ENCODE measurements at regions not wholly inside any gene's neighbourhood (a gene's known extent, or its start where the extent isn't known, plus 50 kb on each side); places are given as distances from the start of the nearest gene placed in this dataset.
"Not testable (repeated sequence)": the region's sequence is repeated elsewhere in the genome, so short reads cannot be mapped to it uniquely, and the experiment has no call there.

DNA sequence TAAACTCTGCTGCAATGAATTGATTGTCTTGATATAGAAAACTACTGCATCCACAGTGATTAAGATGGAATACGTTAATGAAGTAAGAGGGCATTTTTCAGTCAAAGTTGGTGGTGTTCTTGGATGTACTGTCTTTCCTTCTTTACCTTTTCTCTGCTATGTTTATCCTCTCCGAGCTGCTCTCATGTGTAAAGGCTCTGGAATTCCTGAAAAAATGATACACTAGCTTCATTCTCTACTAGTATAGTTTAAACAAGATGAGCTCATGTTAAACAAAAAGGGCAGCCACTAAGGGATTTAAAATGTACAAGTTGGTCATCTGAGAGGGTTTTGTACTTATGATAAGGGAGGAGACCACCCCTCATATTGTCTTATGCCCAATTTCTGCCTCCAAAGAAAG is 504.6 kb upstream of the NECTIN3 start:
- no peak for DNase-seq

DNA sequence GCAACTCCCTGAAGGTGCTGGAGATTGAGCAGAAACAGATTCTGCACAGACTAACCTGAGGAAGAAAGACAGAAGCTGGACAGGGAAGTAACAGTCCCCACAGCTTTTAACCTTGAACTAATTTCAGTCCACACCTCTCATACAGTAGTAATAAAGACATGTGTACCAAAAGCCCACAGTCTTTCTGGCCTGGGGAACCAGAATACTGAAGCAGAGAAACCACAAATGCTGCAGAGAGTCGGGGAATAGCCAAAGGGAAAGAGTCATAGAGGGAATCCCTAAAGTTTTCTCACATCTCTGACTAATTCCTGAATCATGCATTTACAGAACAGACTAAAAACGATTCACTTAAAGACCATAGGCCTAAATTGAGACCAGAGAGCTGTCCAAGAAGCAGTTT is 503.4 kb upstream of the NECTIN3 start:
- DNase-seq = no peak

- DNase-seq = no peak
Measured at GRCh38 chr3:110569073-110569472, 502.5 kb upstream of the NECTIN3 start.

DNA sequence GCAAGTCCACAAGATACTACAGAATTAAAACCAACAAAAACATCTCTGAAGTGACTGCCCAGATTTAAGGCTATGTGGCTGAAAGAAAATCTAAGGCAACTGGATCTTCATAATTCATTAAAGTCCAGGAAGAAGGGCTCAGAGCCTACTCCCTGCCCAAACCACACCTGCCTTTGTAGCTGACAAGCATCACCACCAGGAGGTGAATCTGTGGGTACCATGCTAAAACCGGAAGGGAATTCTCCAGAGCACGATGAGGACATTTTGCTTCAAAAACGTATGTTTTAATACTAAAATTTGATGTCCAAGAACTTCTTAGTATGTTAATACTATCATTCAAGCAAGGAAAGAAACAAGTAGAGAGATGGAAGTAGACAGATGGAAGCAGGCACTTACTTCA is 495.9 kb upstream of the NECTIN3 start:
- DNase-seq = no peak

- no peak for DNase-seq
Measured at GRCh38 chr3:110576960-110577359, 494.7 kb upstream of the NECTIN3 start.

DNA sequence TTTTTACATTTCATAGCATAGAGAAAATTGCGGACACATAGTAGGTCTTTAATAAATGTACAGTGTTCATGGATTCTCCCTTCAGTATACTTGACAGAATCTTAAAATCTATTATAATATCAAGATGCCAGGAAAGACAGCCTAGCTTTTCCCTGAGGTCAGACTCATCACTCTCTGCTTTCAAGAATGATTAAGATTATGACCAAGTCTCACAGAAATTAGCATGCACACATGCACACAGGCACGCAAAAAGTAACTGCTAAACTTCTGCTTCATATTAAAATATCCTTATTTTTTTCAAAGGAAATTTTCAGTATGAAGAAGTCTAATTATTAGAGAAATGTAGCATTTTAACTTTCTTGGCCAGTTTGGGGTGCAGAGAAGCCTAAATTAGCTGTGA is 493.8 kb upstream of the NECTIN3 start:
- DNase-seq = no peak

GRCh38 chr3:110579840-110580550 is 491.6 kb upstream of the NECTIN3 start:
- DNase-seq = no peak

- DNase-seq = no peak
Measured at GRCh38 chr3:110583373-110583935, 488.2 kb upstream of the NECTIN3 start.

DNA sequence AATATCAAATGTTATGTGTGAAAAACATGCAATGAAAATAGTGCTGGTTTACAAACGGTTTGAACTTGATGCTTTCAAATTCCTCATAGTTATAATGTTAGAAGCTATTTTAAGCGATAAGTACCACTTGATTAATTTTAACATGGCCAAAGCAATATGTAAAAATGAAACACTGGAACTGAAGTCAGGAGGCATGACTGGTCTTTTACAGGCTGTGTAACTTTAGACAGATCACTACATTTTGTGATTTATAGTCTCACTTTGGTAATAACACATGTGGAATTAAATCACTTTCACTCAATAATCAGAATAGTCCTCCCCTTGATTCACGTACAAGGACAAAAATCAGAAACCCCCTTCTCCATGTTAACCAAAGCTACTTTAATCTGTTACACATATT is 482.7 kb upstream of the NECTIN3 start:
- DNase-seq = no peak

GRCh38 chr3:110589341-110589740 is 482.3 kb upstream of the NECTIN3 start:
- DNase-seq = no peak

GRCh38 chr3:110593749-110594148 is 477.9 kb upstream of the NECTIN3 start:
- DNase-seq = no peak

DNA sequence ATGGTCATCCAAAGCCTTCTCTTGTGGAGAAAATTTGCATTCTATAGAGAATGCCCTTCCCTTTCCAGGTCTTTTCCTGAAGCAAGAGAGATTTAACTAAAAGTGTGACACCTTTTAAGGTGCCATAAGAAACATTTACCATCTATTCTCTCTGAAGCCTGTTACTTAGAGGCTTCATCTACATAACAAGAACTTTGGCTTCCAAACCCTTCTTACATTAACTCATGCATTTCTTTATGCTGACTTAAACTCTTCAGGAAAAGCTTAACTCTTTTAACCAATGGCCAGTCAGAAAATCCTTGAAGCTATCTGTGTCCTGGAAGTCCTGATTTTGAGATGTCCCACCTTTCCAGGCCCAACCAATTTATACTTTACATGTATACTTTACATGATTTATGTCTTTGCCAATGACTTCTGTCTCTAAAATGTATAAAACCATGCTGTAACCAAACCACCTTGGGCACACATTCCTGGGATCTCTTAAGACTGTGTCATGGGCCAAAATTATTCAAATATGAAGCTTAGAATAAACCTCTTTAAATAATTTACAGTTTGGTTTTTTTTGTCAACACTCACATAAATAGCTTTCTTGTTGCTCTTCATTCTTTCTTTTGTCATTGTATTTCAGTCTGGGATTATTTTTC is 472.6 kb upstream of the NECTIN3 start:
- DNase-seq = no peak

- no peak for DNase-seq
Measured at GRCh38 chr3:110608566-110608965, 463.1 kb upstream of the NECTIN3 start.

- DNase-seq = no peak
Measured at GRCh38 chr3:110612045-110612444, 459.6 kb upstream of the NECTIN3 start.

GRCh38 chr3:110614186-110614585 is 457.4 kb upstream of the NECTIN3 start:
- DNase-seq = no peak

DNA sequence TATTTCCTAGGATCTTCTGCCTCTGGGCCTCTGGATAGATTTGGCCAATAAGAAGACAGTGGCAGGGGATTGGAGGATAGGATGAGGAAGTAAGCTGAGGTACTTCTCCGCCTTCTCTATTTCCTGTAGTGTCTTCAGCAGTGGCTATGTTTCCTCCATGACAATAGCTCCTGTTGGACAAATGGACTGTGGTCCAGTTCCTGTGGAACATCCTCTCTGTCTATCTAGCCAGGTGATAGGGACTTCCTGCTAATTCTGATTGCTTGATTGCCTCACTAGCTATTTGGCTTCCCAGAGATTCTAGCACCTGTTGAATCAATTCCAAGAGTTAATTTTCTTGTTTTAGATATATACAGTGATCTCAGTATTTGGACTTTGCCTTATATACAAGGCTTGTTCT is 456.2 kb upstream of the NECTIN3 start:
- no peak for DNase-seq

DNA sequence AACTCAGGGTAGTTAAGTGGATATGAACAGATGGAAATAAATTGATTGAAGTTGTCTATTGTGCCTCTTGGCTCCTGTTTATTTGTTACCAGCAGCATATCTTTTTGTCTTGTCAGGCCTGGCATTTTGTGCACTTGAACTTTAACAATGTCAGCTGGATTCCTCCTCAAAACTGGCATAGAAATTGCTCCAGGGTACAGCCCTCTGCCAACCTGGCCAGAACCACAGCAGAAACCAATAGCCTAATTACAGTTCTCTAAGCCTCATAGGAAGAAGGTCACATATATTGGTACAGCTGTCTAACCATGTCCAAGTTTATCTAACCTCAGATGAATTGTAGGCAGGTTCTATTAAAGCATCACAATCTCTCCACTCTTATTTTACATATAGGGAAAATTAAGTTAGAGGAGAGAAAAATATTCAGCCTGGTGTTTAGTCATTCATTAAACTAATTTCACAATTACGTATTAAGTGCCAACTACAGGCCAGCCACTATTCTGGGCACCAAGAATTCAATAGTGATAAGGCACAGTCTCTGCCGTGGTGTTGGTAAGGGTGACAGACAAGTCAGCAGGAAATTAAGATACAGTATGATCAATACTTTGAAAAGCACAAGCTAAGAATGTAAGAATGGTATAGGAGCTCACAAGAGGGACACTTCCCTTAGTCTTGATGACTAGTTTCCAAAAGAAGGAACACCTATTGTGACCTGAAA is 452.9 kb upstream of the NECTIN3 start:
- no peak for DNase-seq

- DNase-seq = no peak
Measured at GRCh38 chr3:110620118-110620517, 451.5 kb upstream of the NECTIN3 start.

DNA sequence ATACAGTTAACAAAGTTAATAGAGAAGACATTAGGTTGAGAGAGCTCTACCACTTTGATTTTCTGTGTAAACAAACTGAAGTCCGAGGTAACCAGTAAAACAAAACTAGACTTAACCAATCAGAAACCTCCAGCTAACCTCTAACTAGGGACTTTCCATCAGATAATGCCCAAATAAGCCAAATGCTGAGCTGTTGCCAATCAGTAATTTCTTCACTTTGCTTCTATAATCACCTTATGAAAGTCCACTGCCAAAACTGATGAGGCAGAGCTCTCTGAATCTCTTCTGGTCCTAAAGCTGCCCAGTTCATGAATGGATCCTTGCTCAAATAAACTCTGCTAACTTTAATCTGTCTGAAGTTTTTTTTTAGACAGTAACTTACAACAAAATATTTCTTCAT is 448.0 kb upstream of the NECTIN3 start:
- no peak for DNase-seq

- no peak for DNase-seq
Measured at GRCh38 chr3:110624576-110624975, 447.0 kb upstream of the NECTIN3 start.

DNA sequence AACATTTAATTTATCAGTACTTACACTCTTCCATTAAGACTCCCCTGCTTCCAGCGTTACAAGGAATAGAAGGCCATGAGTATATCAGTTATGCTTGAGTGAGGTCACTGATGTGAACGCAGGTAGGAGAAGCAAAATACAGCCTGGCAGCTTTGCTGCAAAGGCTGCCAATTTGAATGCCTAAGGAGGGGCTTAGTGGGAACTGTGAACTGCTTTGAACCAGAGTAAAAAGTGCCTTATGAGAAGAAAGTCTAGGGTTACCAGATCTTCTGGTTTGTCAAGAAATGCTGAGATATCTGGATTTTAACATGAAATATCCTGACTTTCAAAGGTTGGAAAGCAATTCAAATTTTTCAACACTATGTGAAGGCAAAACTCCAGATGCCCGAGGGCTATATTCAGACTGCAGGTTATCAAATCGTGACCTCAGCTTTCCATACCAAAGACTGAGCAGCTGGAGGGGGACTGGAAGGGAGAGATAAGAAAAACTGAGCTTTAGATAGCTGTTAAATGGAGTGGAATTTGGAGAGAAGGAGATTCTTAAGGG is 446.3 kb upstream of the NECTIN3 start:
- no peak for DNase-seq

- not testable (repeated sequence) for DNase-seq
Measured at GRCh38 chr3:110626652-110627111, 444.9 kb upstream of the NECTIN3 start.

DNA sequence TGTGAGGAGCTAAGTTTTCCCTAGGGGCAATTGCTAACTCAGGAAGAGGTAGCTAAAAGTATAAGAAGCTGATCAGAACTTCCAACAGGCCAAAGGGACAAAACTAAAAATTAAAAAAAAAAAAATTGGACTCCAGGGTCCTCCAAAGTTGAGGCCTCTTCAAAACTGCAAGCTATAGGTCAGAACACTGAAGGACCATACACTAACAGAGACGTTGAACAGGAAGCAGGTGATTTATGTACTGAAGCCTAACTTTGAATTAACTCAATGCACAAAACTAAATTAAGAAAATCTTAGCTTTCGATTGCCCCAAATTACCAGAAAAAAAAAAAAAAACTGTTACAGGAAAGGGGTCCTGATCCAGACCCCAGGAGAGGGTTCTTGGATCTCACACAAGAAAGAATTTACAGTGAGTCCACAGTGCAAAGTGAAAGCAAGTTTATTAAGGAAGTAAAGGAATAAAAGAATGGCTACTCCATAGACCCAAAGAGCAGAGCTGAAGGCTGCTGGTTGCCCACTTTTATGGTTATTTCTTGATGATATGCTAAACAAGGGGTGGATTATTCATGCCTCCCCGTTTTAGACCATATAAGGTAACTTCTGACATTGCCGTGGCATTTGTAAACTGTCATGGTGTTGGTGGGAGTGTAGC is 442.8 kb upstream of the NECTIN3 start:
- no peak for DNase-seq
